ENCODE measurements at regions not wholly inside any gene's neighbourhood (a gene's known extent, or its start where the extent isn't known, plus 50 kb on each side); places are given as distances from the start of the nearest gene placed in this dataset.

DNA sequence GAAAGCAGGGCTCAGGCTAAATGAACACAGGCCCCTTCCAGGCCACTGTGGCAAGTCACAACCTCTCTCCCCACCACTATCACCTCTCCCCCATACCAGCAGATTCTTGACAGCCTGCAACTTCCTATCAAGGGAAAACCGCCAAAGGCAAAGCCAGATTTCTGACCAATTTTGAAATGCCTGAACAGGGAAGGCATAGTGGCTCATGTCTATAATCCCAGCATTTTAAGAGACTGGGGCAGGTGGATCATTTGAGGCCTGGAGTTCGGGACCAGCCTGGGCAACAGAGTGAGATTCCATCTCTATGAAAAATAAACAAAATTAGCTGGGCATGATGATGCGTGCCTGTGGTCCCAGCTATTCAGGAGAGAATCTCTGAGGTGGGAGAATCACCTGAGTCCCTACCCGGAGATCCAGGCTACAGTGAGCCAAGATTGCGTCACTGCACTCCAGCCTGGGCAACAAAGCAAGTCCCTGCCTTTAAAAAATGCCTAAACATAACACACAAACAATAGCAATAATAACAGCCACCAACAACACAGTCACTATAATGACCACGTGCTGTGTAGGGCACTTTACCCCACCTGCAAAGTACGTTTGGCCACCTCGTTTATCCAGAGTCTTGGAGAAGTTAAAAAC is 75.5 kb upstream of the GLI2 start:
- no peak overlapping the region for H2AFZ ChIP-seq (ENCODE audit: low read length)
- H2BK5ac ChIP-seq (ENCODE audit: insufficient read length, low read length): no peak overlapping the region
- peaks cover 10 to 11% of the 10 kb centered on the region in 2 experiments for H3K9me3 Mint-ChIP-seq
- no peak overlapping the region for H3K23ac ChIP-seq (ENCODE audit: insufficient read length, low read depth, low read length)
- no peaks in the 10 kb centered on the region for H3K79me1 ChIP-seq (ENCODE audit: insufficient read depth, low read depth, low read length, poor library complexity, severe bottlenecking)
- H3K27me3 Mint-ChIP-seq (ENCODE audit: low read depth): peaks cover 90% of the 10 kb centered on the region
- H3K4me2 ChIP-seq (ENCODE audit: insufficient read depth, insufficient read length, low read length): no peak overlapping the region
- H3K4me3 Mint-ChIP-seq: no peak overlapping the region
- no peak overlapping the region for H2AK5ac ChIP-seq (ENCODE audit: insufficient read length, low read length)
- H3K27ac ChIP-seq (ENCODE audit: insufficient read length, low read depth, low read length): no peak overlapping the region
- H3K36me3 Mint-ChIP-seq (ENCODE audit: insufficient read depth in 1 of 3, low read depth in 3 of 3): peaks cover 2 to 11% (median 6%) of the 10 kb centered on the region in 3 experiments; a peak in 4 of 7 replicates
- H3K27me3 ChIP-seq (ENCODE audit: insufficient read depth, low read length): no peaks in the 10 kb centered on the region; the same call in 1 of the 2 replicates
- peaks cover 10 to 14% of the 10 kb centered on the region in 2 experiments for H3K4me1 Mint-ChIP-seq
- no peak overlapping the region for H3K4ac ChIP-seq (ENCODE audit: low read depth, low read length)
- H3K27ac Mint-ChIP-seq: no peak overlapping the region
- no peaks in the 10 kb centered on the region for H4K20me1 ChIP-seq (ENCODE audit: control insufficient read depth, insufficient read depth, insufficient read length)
- H3K56ac ChIP-seq (ENCODE audit: insufficient read length, low read depth, low read length): no peak overlapping the region
- no peak overlapping the region for H3T11ph ChIP-seq (ENCODE audit: low read length)
- H3K14ac ChIP-seq (ENCODE audit: insufficient read depth, low read length): no peak overlapping the region
- no peak overlapping the region for H4K8ac ChIP-seq (replicated peaks; ENCODE audit: insufficient read length, low read depth, low read length)
- H2BK12ac ChIP-seq (ENCODE audit: insufficient read length, low read depth, low read length): no peak overlapping the region
- no peaks in the 10 kb centered on the region for H3K4me1 ChIP-seq (ENCODE audit: insufficient read depth, low read length)
- H2BK20ac ChIP-seq (ENCODE audit: low read depth, low read length, poor library complexity, severe bottlenecking): no peak overlapping the region
- no CpG with 5 or more reads among the region's 8 CpGs for WGBS (ENCODE audit: extremely low coverage, insufficient read length, low lambda C conversion rate)
- H4K91ac ChIP-seq (ENCODE audit: insufficient read length, low read depth, low read length): no peak overlapping the region
- no peaks in the 10 kb centered on the region for H3K79me2 ChIP-seq (ENCODE audit: insufficient read depth, low read length)
- H4K5ac ChIP-seq (ENCODE audit: insufficient read length, low read depth, low read length): no peak overlapping the region
- no peak overlapping the region for H2BK15ac ChIP-seq (ENCODE audit: low read depth, low read length)
- H3K18ac ChIP-seq (ENCODE audit: insufficient read length, low read depth, low read length): no peak overlapping the region
- H3K23me2 ChIP-seq (ENCODE audit: insufficient read length, low read depth, low read length, poor library complexity, severe bottlenecking): no peaks in the 10 kb centered on the region
- TF ChIP-seq, protein P1, sequence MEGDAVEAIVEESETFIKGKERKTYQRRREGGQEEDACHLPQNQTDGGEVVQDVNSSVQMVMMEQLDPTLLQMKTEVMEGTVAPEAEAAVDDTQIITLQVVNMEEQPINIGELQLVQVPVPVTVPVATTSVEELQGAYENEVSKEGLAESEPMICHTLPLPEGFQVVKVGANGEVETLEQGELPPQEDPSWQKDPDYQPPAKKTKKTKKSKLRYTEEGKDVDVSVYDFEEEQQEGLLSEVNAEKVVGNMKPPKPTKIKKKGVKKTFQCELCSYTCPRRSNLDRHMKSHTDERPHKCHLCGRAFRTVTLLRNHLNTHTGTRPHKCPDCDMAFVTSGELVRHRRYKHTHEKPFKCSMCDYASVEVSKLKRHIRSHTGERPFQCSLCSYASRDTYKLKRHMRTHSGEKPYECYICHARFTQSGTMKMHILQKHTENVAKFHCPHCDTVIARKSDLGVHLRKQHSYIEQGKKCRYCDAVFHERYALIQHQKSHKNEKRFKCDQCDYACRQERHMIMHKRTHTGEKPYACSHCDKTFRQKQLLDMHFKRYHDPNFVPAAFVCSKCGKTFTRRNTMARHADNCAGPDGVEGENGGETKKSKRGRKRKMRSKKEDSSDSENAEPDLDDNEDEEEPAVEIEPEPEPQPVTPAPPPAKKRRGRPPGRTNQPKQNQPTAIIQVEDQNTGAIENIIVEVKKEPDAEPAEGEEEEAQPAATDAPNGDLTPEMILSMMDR (conservative IDR thresholded peaks at IDR 0.05): no peak
- H3K9me3 ChIP-seq (ENCODE audit: control insufficient read depth, low read depth, low read length): no peaks in the 10 kb centered on the region
- H3K9ac ChIP-seq (ENCODE audit: extremely low read depth, insufficient read length, low read length): no peak overlapping the region
- DNase-seq: no peak
- H2BK120ac ChIP-seq (ENCODE audit: low read depth, low read length, poor library complexity, severe bottlenecking): no peak overlapping the region

Data from H9 (cell line).